Stimulated activated CD8-positive, alpha-beta memory T cell treated with anti-CD3 and anti-CD28 coated beads, Interleukin-15, amount 100 ng/mL, for 24 hours (primary cell): ENCODE measurements at regions not wholly inside any gene's neighbourhood (a gene's known extent, or its start where the extent isn't known, plus 50 kb on each side); places are given as distances from the start of the nearest gene placed in this dataset.

Source experiments
- DNase-seq: peaks from one replicate; pipeline ENCODE4 v3.0.0-alpha.2; 2020; ENCODE audit warnings: low read depth

DNA sequence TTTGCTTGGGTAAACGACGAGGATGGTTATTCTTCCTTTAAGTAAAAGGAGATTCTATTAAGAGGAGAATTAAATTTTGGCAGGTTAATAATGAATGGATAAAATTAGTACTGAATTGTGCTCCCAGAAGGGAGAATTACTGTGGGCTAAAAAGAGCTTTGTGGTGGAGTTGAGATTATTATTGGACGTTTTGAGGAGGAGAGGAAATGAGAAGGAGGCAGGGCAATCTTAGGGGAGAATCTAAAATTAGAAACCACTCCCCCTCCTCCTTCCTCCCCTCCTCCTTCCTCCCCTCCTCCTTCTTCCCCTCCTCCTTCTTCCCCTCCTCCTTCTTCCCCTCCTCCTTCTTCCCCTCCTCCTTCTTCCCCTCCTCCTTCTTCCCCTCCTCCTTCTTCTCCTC lies 331.8 kb downstream of the PRL start:
- DNase-seq = no peak

DNA sequence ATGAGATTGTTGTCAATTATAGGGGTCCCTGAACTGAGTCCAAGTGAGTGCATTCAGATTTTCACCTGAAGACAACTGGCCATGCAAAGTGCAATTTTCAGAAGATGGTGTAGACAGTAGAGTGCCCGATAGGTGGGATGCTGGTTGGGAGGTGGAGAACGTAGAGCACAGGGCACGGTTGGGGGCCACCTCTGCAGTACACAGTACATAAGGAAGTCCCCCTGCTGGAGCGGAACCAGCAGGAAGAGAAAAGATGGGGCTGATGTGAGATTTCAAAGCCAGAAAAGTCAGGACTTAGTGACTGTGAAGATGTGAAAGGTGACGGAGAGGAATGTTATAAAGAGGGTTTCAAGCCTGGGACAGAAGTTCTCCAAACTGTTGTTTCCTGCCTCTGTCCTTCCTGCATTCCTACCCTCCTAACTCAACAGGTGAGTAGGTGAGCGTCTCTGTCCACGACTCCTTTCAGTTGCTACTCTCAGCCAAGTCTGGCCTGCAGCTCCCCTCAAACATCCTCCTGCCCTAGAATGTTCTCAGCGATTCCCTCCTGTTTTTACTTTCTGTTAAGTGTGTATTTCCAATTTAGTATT lies 330.8 kb downstream of the PRL start:
- no peak for DNase-seq

DNA sequence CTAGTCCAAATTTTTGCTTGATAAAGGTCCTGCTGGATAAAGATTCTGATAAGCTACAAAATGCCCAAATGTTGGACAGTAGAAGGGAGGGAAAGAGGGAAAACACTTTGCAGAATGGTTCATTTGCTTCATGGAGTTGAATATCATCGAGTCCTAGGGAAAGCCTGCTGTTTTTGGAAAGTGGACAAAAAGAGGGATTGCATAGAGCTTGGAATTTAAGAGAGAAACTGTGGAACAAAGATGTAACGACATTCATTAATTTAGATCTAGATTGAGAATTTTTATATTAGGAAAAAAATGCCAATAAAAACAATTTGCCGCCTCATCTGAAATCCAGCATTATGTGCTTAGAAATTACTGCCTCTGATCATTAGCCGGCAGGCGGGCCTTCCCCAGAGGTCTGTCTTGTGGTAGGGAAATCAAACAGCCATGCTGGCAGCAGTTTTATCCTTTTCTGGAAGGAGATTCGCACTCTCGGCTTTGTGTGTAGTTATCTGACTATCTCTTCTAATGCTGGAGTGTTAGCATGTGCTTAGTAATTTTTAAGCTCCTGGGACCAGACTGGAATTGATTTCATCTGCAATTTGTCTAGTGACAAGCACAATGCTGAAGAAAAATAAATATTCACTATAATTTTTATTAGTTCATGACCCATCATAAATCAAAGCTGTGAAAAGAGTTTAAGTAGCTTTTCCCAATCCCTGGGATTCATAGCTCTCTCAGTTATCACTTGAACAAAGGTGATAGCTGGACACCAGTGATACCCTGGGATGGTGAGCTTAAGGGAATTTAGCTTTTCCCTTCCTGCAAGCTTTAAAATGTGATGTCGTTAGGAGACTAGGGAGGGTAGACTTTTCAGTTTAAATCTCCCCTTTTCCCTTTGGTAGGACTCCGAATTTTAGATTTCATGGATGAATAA lies 329.5 kb downstream of the PRL start:
- no peak for DNase-seq

DNA sequence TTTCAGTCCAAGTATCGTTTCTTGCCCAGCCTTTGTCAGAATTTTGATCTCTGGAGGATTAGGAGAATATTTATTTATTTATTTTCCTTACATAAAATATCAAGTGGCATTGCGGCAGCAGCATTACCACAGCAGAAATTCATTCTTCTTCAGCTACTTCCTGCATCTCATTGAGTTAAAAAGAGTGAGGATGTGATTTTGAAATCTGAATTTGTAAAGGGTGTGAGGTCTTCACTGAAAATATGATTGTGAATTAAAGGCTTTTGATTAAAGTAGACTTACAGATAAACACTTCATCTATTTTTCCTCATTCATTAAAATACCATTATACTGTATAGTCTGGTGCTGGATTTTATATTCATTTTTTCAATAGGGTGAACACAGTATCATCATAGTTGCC lies 328.4 kb downstream of the PRL start:
- DNase-seq = no peak

DNA sequence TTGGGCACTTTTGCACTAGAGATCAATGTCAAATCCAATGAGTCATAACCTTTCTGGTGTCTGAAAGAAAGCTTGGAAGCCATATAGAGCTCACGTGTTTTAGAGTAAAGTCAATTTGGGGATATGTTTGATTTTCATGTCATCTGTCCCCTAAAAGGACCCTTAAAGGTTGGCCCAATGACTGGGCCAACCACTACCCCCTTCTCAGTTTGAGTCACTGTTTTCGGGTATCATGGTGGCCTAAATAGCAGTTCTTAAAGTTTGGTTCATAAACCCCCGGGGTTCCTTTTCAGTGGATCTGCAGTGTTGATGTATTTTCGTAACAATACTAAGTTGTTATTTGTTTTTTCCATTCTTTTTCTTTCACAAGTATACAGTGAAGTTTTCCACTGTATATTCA lies 327.6 kb downstream of the PRL start:
- DNase-seq = no peak

DNA sequence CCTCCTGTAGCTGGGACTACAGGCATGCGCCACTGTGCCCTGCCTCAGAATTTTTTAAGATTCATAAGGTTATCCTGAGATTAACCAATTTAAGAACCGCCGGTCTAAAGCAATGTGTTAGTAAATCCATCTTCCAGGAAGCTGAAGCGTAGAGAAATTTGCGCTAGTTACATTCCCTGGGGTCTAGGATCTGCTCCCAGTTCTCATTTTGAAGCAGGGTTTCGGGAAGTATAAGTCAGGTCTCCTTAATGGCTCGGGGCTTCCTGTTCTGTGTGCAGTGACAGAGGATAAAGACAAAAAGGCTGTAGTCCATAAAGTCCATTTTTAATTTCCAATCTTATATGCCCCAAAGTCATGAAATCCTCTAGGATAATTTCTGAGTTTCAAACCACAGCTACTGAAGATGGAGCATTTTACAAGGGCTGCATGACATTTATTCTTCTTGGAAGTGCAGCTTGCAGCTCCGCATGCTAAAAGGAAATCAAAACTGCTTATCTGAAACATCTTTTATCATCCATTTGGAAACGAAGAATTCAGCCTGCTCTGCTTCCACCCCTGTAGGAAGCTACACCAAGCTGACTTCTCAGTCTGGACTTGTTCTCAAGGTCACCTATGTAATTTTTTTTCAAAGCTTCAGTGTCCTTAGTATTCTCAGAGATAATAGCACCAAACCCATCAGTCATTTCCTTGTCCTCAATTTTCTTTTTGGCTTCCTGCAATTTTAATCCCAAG lies 326.1 kb downstream of the PRL start:
- no peak for DNase-seq

DNA sequence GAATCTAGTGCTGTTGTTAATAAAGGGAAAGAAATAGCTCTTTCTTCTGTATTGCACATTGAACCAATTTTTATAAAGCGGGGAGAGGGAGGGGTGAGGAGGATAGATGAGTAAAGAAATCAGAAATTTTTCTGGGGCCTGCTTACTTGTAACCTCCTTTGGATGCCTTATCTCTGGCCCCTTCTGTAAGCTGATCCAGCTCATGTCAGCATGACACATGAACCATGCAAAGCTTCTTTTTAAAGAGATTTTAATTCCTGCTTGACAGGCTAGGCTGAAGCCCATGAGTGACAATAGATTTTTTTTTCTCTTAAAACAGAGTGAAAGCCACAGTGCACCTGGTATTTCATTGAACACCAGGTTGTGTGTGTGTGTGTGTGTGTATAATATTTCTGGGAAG lies 325.3 kb downstream of the PRL start:
- DNase-seq = no peak

DNA sequence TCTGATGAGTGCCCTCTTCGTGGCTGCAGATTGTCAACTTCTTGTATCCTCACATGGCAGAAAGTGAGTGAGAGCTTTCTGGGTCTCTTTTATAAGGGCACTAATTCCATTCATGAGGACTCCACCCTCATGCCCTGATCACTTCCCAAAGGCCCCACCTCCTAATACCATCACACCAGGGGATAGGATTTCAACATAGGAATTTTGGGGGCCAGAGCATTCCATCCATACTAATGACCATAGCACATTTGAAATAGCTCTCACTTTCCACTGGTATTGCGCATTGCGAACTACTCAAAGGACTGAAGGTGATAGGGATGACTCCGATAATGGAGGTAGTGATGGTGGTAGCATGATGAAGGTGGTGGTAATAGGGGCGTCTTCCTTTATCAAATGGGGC lies 324.3 kb downstream of the PRL start:
- no peak for DNase-seq

DNA sequence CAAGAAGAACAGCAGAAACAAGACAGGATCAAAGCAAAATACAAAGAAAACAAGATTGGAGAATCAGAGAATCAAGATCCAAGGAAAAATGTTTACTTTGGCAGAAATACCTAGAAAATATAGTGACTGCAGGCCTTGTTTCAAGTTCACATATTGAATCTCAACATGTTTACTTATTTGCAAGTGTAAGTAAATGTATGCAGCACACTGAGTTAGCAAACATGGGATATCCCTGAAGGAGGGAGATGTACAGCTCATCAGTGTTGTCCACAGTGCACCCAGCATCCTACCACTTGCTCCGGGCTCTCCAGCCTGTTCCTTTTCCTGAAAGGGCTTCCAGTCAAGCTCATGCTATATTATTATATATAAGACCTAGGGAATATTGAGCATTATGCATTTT lies 319.5 kb downstream of the PRL start:
- DNase-seq = no peak

DNA sequence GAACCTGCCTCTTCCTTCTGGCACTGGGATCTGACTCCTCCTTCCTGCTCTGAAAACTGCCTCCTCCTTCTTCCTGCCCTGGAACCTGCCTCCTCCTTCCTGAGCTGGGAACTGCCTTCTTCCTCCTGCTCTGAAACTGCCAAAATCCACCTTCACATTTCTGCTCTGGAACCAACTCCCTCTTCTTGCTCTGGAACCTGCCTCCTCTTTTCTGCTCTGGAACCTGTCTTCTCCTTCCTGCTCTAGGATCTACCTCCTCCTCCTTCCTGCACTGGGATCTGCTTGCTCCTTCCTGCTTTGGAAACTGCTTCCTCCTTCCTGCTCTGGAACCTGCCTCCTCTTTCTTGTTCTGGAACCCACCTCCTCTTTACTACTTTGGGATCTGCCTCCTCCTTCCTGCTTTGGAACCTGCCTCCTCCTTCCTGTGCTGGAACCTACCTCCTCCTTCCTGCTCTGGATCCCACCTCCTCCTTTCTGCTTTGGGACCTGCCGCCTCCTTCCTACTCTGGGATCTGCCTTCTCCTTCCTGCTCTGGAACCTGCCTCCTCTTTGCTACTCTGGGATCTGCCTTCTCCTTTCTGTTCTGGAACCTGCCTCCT lies 315.5 kb downstream of the PRL start:
- DNase-seq = no peak

DNA sequence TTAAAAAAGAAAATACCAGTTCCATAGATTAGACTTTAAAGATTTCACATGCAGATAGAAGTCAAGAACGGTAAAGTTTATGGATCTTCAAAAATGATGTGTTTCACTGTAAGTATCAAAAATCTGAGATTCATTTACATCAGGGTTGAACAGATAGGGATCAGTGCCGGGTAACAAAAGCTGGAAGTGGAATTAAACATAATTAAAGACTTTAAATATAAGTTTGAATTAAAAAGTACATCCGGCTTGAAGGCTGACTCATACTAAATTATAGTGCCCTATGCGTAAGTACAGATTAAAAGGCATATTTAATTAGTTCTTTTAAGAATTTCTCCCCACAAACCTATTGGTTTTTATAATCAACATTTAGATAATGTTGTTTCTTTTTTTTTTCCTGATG lies 312.7 kb downstream of the PRL start:
- DNase-seq = no peak

DNA sequence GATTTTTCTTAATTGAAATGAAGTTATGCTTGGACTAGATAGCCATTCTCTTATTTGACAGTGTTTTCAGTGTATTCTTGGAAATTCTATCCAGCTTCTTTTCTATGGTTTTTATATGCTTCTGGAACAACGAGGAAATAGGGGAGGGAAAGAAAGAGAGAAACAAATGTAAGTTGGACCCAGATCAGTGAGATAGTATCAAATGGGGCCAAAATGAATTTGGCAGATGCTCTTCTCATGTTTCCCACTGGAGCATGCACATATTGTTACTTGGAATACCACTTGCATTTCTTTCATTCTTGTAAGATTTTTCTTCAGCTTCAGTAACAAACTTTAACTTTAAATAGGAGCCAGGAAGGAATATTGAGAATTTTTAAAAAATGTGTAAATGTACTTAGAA lies 312.3 kb downstream of the PRL start:
- no peak for DNase-seq

DNA sequence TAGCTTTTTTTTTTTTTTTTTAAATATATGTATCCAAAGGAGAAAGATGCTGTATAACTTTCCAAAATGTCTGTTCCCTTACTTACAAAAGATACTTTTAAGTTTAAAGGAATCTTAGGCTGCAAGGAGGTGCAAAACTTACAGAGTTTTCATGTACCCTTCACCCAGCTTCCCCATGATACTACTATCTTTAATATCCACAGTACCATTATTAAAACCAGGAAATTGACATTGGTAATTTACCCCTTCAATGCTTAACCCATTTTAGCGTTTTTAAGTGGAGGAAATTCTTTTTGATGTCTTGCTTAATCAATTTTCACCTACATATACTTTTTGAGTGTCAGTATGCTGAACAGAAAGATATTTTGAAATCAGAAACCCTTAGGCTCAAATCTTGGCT lies 310.9 kb downstream of the PRL start:
- no peak for DNase-seq

DNA sequence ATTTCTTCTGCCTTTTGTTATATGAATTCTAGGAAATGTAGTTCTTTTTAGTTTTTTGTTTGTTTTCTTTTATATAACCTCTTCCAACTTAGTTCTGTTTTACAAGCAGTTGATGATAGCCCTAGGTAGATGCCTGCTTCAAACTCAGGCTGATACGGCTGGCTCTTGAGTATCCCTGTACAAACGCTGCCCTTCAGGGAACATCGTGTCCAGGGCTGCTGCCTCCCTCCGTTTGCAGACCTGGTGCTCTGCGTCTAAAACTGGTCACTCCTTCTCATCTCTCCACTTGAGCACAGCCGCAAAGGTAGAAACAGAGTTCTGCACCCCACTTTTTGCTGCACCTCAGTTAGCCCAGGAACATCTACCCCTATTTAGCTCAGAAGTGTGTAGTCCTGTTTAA lies 310.1 kb downstream of the PRL start:
- no peak for DNase-seq

DNA sequence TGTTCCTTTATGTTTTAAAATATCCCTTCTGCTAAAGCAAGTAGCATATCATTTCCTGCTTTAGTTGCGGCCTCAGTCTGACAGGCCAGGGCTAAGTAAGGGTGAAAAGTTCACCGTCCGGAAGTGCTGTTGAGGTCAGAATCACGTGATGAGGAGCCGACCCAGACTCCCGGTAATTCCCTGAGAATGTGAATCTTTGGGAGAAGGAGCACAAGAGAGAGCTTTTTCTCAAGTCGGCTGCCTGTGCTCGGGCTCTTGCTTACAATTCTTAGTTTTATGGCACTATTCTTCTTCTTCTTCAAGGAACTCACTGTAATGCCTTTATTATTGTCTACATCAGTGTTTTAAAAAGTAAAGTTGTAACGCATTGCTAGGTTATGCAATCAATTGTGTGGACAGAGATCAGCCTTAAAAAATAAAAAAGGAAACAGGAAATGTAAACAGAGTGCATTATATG lies 309.3 kb downstream of the PRL start:
- DNase-seq = no peak

DNA sequence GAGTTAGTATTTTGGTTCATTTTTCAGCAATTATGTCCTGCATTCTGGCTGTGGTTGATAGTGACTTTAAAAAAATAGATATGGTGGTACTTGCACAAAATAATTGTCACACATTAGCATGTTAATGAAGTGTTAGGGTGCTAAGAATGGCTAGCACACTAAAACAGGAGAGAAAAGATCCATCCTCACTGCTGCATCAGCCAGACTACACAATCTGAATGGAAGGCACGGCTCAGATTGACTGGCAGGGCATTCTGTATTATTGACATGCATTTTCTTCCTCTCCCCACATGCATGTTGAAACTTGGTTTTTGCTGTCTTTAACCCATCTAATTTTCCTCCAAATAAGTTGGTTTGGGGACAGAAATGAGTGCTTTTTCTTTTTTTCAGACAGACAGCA lies 306.3 kb downstream of the PRL start:
- no peak for DNase-seq

DNA sequence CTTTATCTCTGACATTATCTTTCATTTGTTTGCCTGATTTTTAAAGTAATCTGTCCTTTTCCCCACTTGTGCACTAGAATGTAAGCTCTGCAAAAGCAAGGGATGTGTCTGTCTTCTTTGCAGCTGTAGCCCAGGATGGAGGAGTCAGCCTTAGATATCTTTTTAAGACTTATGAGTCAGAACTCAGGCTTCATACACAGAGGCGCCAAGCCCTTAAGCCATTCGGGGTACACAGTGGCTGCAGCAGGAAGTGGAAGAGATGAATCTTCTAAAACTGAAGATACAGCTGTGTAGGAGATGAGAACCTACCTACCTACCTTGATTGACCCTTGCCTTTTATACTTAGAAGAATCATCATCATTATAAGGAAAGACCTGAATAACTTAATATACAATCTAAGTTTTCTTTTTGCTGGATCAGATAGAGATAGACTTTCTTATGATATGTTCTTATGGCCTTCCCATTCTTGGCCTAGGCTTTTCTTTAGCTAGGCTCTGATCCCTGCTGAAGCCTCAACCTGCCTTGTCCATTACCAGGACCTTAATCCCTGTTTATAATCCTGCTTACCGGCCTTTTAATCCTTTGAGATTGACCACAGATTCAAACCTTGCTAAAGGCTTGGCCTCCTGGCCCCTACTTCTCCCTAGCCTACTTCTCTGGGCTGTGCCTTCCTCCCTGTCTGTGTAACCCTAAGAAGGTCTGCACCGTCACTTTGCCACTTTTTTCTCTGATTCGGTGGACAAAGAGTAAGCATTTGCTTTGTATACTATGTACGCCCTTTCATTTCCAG lies 304.5 kb downstream of the PRL start:
- no peak for DNase-seq

DNA sequence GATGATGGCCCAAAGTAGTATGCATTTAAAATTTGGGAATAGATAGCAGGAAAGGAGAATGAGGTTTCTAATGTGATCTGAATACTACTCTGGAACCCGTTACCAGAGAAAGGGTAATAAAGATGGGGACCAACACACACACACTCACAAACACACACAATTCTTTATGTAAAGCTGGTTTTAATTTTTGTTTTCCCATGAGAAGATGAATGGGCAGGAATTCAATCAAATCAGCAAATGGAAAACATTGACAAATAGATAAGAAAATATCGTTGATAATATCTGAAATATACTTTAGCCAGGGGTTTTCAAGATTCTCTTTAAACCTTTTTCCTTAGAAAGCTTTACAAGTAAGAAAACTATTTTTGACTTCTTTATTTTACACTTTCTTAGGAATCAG lies 303.0 kb downstream of the PRL start:
- DNase-seq = no peak

DNA sequence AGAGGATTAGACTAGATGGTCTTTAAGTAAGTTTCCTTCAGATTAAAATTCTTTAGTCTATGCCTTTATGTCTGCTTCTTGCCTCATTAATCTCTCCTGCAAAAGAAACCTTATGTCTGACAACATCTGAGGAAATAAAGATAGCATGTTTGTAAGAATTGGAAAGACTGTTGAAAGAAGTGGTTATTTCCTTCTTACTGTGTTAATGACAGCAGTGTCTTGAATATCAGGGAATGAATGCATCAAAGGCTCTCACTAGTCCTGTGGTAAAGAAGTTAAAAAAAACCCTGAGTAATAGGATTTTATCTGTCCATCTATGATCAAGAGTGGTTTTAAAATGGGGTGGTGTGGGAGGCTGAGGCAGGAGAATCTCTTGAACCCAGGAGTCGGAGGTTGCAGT lies 302.0 kb downstream of the PRL start:
- no peak for DNase-seq

DNA sequence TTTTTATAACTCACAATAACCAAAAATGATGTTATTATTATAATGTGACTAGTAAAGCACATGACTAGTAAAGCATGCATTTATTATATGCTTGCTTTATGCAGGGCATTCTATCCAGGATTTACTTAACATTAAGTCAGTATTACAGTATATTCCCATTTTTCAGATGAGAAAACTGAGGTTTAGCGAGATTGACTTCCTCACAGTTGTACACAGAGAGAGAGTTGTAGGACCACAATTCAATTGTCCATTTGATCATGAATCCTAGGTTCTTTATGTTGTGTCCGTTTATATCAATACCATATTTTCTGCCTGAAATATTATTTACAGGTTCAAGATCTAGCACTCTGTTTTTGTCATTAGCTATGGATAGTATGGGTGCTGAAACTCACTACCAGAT lies 301.5 kb downstream of the PRL start:
- no peak for DNase-seq

DNA sequence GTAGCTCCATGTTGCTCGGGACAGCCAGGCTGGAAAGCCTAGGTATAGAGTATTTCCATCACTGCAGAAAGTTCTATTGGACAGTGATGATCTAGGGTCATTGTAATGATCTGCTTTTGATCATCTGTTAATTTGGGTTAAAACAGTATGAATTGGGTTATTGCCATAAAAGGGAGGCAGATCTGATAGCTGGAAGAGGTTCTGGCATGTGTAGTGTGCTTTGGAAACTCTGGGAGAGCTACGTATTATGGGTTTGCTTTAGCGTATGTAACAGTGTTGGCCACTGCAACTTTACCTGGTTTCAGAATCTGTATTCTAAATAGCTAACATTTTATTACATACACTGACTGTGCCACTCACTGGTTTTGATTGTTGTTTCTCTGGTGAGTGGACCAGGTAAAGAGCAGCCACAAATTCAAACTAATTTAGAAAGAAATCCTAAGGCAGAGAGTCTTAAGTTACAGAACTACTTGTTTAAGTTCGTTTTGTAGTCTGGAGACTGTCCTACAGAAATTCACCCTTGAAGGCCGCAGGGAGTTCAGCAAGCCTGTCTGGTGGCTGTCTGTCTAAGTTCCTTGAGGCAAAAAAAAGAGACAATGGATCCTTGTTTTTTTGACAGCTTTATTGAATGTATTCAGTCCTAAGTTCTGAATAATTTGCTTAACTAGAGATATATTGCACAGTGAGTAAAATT lies 300.3 kb downstream of the PRL start:
- no peak for DNase-seq
